ENCODE measurements at regions not wholly inside any gene's neighbourhood (a gene's known extent, or its start where the extent isn't known, plus 50 kb on each side); places are given as distances from the start of the nearest gene placed in this dataset.

- H3K4me1 ChIP-seq (ENCODE audit: insufficient read depth, poor library complexity, severe bottlenecking), result no peaks in the 10 kb centered on the region
- no peak for TF ChIP-seq CTCF (IDR thresholded peaks at IDR 0.05; ENCODE audit: poor library complexity, severe bottlenecking)
- H3K36me3 ChIP-seq (ENCODE audit: low read depth), result no peaks in the 10 kb centered on the region
- ATAC-seq (ENCODE audit: low read depth) (no peak), DNase-seq (ENCODE audit: low spot score) (no peak)
- no peak overlapping the region for H3K4me3 ChIP-seq (ENCODE audit: severe bottlenecking)
- no peaks in the 10 kb centered on the region for H3K27me3 ChIP-seq (ENCODE audit: insufficient read depth, poor library complexity, severe bottlenecking)
- H3K9me3 ChIP-seq (ENCODE audit: severe bottlenecking), result no peaks in the 10 kb centered on the region
- no peak overlapping the region for H3K27ac ChIP-seq (ENCODE audit: poor library complexity, severe bottlenecking)
These were observed 71.9 kb downstream of the SOX11 start for GRCh38 chr2:5764041-5764440.

- H3K9me3 ChIP-seq (ENCODE audit: severe bottlenecking), result no peaks in the 10 kb centered on the region
- TF ChIP-seq CTCF (IDR thresholded peaks at IDR 0.05; ENCODE audit: poor library complexity, severe bottlenecking), result no peak
- H3K4me1 ChIP-seq (ENCODE audit: insufficient read depth, poor library complexity, severe bottlenecking), result no peaks in the 10 kb centered on the region
- no peaks in the 10 kb centered on the region for H3K36me3 ChIP-seq (ENCODE audit: low read depth)
- H3K4me3 ChIP-seq (ENCODE audit: severe bottlenecking), result no peak overlapping the region
- H3K27me3 ChIP-seq (ENCODE audit: insufficient read depth, poor library complexity, severe bottlenecking), result no peaks in the 10 kb centered on the region
- DNase-seq (ENCODE audit: low spot score), result no peak
- ATAC-seq (ENCODE audit: low read depth), result no peak
- H3K27ac ChIP-seq (ENCODE audit: poor library complexity, severe bottlenecking), result no peak overlapping the region
These were observed 73.9 kb downstream of the SOX11 start for GRCh38 chr2:5766056-5766455.

- no peak overlapping the region for H3K27ac ChIP-seq (ENCODE audit: poor library complexity, severe bottlenecking)
- DNase-seq (ENCODE audit: low spot score) (no peak), ATAC-seq (ENCODE audit: low read depth) (no peak)
- no peaks in the 10 kb centered on the region for H3K9me3 ChIP-seq (ENCODE audit: severe bottlenecking)
- no peaks in the 10 kb centered on the region for H3K36me3 ChIP-seq (ENCODE audit: low read depth)
- no peaks in the 10 kb centered on the region for H3K27me3 ChIP-seq (ENCODE audit: insufficient read depth, poor library complexity, severe bottlenecking)
- H3K4me1 ChIP-seq (ENCODE audit: insufficient read depth, poor library complexity, severe bottlenecking), result no peaks in the 10 kb centered on the region
- TF ChIP-seq CTCF (IDR thresholded peaks at IDR 0.05; ENCODE audit: poor library complexity, severe bottlenecking), result no peak
- no peak overlapping the region for H3K4me3 ChIP-seq (ENCODE audit: severe bottlenecking)
These were observed 74.4 kb downstream of the SOX11 start for GRCh38 chr2:5766561-5766960.

- H3K4me3 ChIP-seq (ENCODE audit: severe bottlenecking), result no peak overlapping the region
- H3K4me1 ChIP-seq (ENCODE audit: insufficient read depth, poor library complexity, severe bottlenecking), result no peaks in the 10 kb centered on the region
- H3K36me3 ChIP-seq (ENCODE audit: low read depth), result no peaks in the 10 kb centered on the region
- DNase-seq (ENCODE audit: low spot score) (no peak), ATAC-seq (ENCODE audit: low read depth) (no peak)
- H3K27ac ChIP-seq (ENCODE audit: poor library complexity, severe bottlenecking), result no peak overlapping the region
- TF ChIP-seq CTCF (IDR thresholded peaks at IDR 0.05; ENCODE audit: poor library complexity, severe bottlenecking), result no peak
- no peaks in the 10 kb centered on the region for H3K27me3 ChIP-seq (ENCODE audit: insufficient read depth, poor library complexity, severe bottlenecking)
- H3K9me3 ChIP-seq (ENCODE audit: severe bottlenecking), result peaks cover 1% of the 10 kb centered on the region
These were observed 84.9 kb downstream of the SOX11 start for GRCh38 chr2:5777131-5777535.

- Histone ChIP-seq H3K4me3 (ENCODE audit: severe bottlenecking) (no peak overlapping the region), H3K36me3 (ENCODE audit: low read depth) (no peaks in the 10 kb centered on the region), H3K9me3 (ENCODE audit: severe bottlenecking) (no peaks in the 10 kb centered on the region), H3K4me1 (ENCODE audit: insufficient read depth, poor library complexity, severe bottlenecking) (no peaks in the 10 kb centered on the region), H3K27me3 (ENCODE audit: insufficient read depth, poor library complexity, severe bottlenecking) (no peaks in the 10 kb centered on the region), H3K27ac (ENCODE audit: poor library complexity, severe bottlenecking) (no peak overlapping the region)
- no peak for DNase-seq (ENCODE audit: low spot score)
- no peak for TF ChIP-seq CTCF (IDR thresholded peaks at IDR 0.05; ENCODE audit: poor library complexity, severe bottlenecking)
- ATAC-seq (ENCODE audit: low read depth), result no peak
These were observed 89.5 kb downstream of the SOX11 start for GRCh38 chr2:5781679-5782078.

All from RWPE2 (cell line).